ENCODE measurements at regions not wholly inside any gene's neighbourhood (a gene's known extent, or its start where the extent isn't known, plus 50 kb on each side); places are given as distances from the start of the nearest gene placed in this dataset.

DNA sequence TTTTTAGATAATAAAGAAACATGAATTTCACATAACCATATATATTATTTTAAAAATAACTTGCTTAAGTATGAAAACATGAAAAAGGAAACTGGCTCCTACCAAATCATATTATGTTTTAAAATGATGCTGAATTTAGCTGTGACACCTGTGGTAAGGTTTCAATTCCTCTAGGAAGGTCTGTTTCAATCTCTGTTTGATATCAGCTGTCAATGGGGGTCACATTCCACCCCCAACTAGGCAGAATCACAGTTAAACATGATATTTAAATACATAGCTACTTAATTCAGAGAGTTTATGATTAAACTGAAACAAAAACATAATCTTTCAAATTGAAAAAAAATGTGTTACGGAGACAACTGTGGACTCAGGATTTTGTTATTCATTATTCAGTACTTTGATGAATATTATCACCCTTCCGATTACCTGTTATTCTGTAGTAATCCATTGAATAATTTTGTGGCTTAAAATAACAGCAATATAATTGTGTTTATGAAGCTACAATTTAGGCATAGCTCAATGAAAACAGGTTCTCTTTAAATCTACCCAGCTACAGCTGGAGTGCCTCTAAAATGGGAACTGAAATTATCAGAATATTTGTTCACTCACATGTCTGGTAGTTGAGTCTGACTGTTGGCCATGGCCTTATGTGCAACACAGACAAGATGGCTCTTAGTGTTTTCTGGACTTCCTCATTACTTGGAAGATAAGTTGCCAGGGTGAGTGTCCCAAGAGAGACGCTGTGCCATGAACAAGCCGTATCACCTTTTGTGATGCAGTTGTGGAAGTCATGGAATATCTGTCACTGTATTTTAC, 244.6 kb upstream of the ANO3 start:
- TF ChIP-seq, protein P1, sequence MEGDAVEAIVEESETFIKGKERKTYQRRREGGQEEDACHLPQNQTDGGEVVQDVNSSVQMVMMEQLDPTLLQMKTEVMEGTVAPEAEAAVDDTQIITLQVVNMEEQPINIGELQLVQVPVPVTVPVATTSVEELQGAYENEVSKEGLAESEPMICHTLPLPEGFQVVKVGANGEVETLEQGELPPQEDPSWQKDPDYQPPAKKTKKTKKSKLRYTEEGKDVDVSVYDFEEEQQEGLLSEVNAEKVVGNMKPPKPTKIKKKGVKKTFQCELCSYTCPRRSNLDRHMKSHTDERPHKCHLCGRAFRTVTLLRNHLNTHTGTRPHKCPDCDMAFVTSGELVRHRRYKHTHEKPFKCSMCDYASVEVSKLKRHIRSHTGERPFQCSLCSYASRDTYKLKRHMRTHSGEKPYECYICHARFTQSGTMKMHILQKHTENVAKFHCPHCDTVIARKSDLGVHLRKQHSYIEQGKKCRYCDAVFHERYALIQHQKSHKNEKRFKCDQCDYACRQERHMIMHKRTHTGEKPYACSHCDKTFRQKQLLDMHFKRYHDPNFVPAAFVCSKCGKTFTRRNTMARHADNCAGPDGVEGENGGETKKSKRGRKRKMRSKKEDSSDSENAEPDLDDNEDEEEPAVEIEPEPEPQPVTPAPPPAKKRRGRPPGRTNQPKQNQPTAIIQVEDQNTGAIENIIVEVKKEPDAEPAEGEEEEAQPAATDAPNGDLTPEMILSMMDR (conservative IDR thresholded peaks at IDR 0.05; ENCODE audit: low read length) = no peak
- no peak for TF ChIP-seq EZH2phosphoT487 (IDR thresholded peaks at IDR 0.05; ENCODE audit: borderline replicate concordance, low read depth, low read length)
